Suprapubic skin (tissue), 3 donors: ENCODE measurements at regions not wholly inside any gene's neighbourhood (a gene's known extent, or its start where the extent isn't known, plus 50 kb on each side); places are given as distances from the start of the nearest gene placed in this dataset.

Experiments used
- POLR2AphosphoS5 ChIP-seq, 3 donors: sonication (generic); formaldehyde crosslinking; IDR thresholded peaks; one replicate each; pipeline ENCODE4 v1.6.1; 2017; ENCODE audit warnings: antibody characterized with exemption in 3 of 3
- TF ChIP-seq, protein P1 (sequence below), 2 donors: fragments of 200-600 bp in 1 of 2; fragments of 450-650 bp in 1 of 2; sonication (generic) in 1 of 2; IDR thresholded peaks; one replicate each; pipeline ENCODE4 v1.5.1; 2016 to 2019; ENCODE audit warnings: antibody characterized with exemption in 2 of 2, mild to moderate bottlenecking in 1 of 2, moderate library complexity in 1 of 2

- TF ChIP-seq, protein P1, sequence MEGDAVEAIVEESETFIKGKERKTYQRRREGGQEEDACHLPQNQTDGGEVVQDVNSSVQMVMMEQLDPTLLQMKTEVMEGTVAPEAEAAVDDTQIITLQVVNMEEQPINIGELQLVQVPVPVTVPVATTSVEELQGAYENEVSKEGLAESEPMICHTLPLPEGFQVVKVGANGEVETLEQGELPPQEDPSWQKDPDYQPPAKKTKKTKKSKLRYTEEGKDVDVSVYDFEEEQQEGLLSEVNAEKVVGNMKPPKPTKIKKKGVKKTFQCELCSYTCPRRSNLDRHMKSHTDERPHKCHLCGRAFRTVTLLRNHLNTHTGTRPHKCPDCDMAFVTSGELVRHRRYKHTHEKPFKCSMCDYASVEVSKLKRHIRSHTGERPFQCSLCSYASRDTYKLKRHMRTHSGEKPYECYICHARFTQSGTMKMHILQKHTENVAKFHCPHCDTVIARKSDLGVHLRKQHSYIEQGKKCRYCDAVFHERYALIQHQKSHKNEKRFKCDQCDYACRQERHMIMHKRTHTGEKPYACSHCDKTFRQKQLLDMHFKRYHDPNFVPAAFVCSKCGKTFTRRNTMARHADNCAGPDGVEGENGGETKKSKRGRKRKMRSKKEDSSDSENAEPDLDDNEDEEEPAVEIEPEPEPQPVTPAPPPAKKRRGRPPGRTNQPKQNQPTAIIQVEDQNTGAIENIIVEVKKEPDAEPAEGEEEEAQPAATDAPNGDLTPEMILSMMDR (IDR thresholded peaks at IDR 0.05): no peak
- no peak for TF ChIP-seq POLR2AphosphoS5 (IDR thresholded peaks at IDR 0.05)
Observed at GRCh38 chr20:11048739-11049138, 374.9 kb upstream of the JAG1 start.
